ENCODE measurements at regions not wholly inside any gene's neighbourhood (a gene's known extent, or its start where the extent isn't known, plus 50 kb on each side); places are given as distances from the start of the nearest gene placed in this dataset.

GRCh38 chr5:158162479-158163034, 303.6 kb upstream of the CLINT1 start:
- Mint-ChIP-seq H3K27me3 (no peaks in the 10 kb centered on the region), H3K4me1 (ENCODE audit: low read depth) (peaks cover 5% of the 10 kb centered on the region), H3K9me3 (no peaks in the 10 kb centered on the region), H3K27ac (no peak overlapping the region), H3K4me3 (no peak overlapping the region), H3K36me3 (ENCODE audit: low read depth) (no peaks in the 10 kb centered on the region)
- intact Hi-C loops (cut with micrococcal nuclease) = no loop called here

- H3K4me1 Mint-ChIP-seq (ENCODE audit: low read depth) = peaks cover 5% of the 10 kb centered on the region
- H3K4me3 Mint-ChIP-seq = no peak overlapping the region
- no peaks in the 10 kb centered on the region for H3K36me3 Mint-ChIP-seq (ENCODE audit: low read depth)
- no peaks in the 10 kb centered on the region for H3K9me3 Mint-ChIP-seq
- intact Hi-C loops (cut with micrococcal nuclease) = no loop called here
- no peak overlapping the region for H3K27ac Mint-ChIP-seq
- H3K27me3 Mint-ChIP-seq = peaks cover under 1% of the 10 kb centered on the region
Measured at GRCh38 chr5:158162026-158162425, 303.1 kb upstream of the CLINT1 start.

GRCh38 chr5:158159621-158160020, 300.7 kb upstream of the CLINT1 start:
- Mint-ChIP-seq H3K36me3 (ENCODE audit: low read depth) (no peaks in the 10 kb centered on the region), H3K9me3 (no peaks in the 10 kb centered on the region), H3K27ac (no peak overlapping the region), H3K4me1 (ENCODE audit: low read depth) (peaks cover 5% of the 10 kb centered on the region), H3K4me3 (no peak overlapping the region), H3K27me3 (peaks cover 4% of the 10 kb centered on the region)
- intact Hi-C loops (cut with micrococcal nuclease) = no loop called here

GRCh38 chr5:158155811-158156505, 297.0 kb upstream of the CLINT1 start:
- Mint-ChIP-seq H3K27me3 (peaks cover 4% of the 10 kb centered on the region), H3K27ac (no peak overlapping the region), H3K4me1 (ENCODE audit: low read depth) (peaks cover 5% of the 10 kb centered on the region), H3K36me3 (ENCODE audit: low read depth) (no peaks in the 10 kb centered on the region), H3K4me3 (no peak overlapping the region), H3K9me3 (no peaks in the 10 kb centered on the region)
- intact Hi-C loops (cut with micrococcal nuclease) = no loop called here

- Mint-ChIP-seq H3K27me3 (peaks cover 4% of the 10 kb centered on the region), H3K4me1 (ENCODE audit: low read depth) (peaks cover 5% of the 10 kb centered on the region), H3K36me3 (ENCODE audit: low read depth) (no peaks in the 10 kb centered on the region), H3K9me3 (no peaks in the 10 kb centered on the region), H3K27ac (no peak overlapping the region), H3K4me3 (no peak overlapping the region)
- intact Hi-C loops (cut with micrococcal nuclease) = no loop called here
Measured at GRCh38 chr5:158155067-158155466, 296.1 kb upstream of the CLINT1 start.

- Mint-ChIP-seq H3K4me3 (no peak overlapping the region), H3K4me1 (ENCODE audit: low read depth) (peaks cover under 1% of the 10 kb centered on the region), H3K27me3 (peaks cover 4% of the 10 kb centered on the region), H3K36me3 (ENCODE audit: low read depth) (no peaks in the 10 kb centered on the region), H3K9me3 (no peaks in the 10 kb centered on the region), H3K27ac (no peak overlapping the region)
- intact Hi-C loops (cut with micrococcal nuclease) = no loop called here
Measured at GRCh38 chr5:158154226-158155005, 295.5 kb upstream of the CLINT1 start.

- intact Hi-C loops (cut with micrococcal nuclease) = no loop called here
- no peak overlapping the region for H3K4me3 Mint-ChIP-seq
- H3K27me3 Mint-ChIP-seq = peaks cover 4% of the 10 kb centered on the region
- no peak overlapping the region for H3K27ac Mint-ChIP-seq
- no peaks in the 10 kb centered on the region for H3K36me3 Mint-ChIP-seq (ENCODE audit: low read depth)
- H3K9me3 Mint-ChIP-seq = no peaks in the 10 kb centered on the region
- H3K4me1 Mint-ChIP-seq (ENCODE audit: low read depth) = no peaks in the 10 kb centered on the region
Measured at GRCh38 chr5:158153508-158153907, 294.6 kb upstream of the CLINT1 start.

- Mint-ChIP-seq H3K27me3 (peaks cover 4% of the 10 kb centered on the region), H3K4me3 (no peak overlapping the region), H3K9me3 (no peaks in the 10 kb centered on the region), H3K36me3 (ENCODE audit: low read depth) (no peaks in the 10 kb centered on the region), H3K27ac (no peak overlapping the region), H3K4me1 (ENCODE audit: low read depth) (no peaks in the 10 kb centered on the region)
- intact Hi-C loops (cut with micrococcal nuclease) = no loop called here
Measured at GRCh38 chr5:158152136-158152535, 293.2 kb upstream of the CLINT1 start.

- Mint-ChIP-seq H3K4me1 (ENCODE audit: low read depth) (no peaks in the 10 kb centered on the region), H3K4me3 (no peak overlapping the region), H3K27ac (no peak overlapping the region), H3K9me3 (no peaks in the 10 kb centered on the region), H3K36me3 (ENCODE audit: low read depth) (no peaks in the 10 kb centered on the region), H3K27me3 (no peaks in the 10 kb centered on the region)
- intact Hi-C loops (cut with micrococcal nuclease) = no loop called here
Measured at GRCh38 chr5:158147227-158147626, 288.3 kb upstream of the CLINT1 start.

GRCh38 chr5:158145827-158146226, 286.9 kb upstream of the CLINT1 start:
- no peaks in the 10 kb centered on the region for H3K4me1 Mint-ChIP-seq (ENCODE audit: low read depth)
- no peaks in the 10 kb centered on the region for H3K9me3 Mint-ChIP-seq
- no peak overlapping the region for H3K27ac Mint-ChIP-seq

GRCh38 chr5:158143081-158143480, 284.1 kb upstream of the CLINT1 start:
- Mint-ChIP-seq H3K4me1 (ENCODE audit: low read depth) (no peaks in the 10 kb centered on the region), H3K36me3 (ENCODE audit: low read depth) (no peaks in the 10 kb centered on the region), H3K9me3 (no peaks in the 10 kb centered on the region), H3K27ac (no peak overlapping the region), H3K4me3 (no peak overlapping the region), H3K27me3 (peaks cover 5% of the 10 kb centered on the region)
- intact Hi-C loops (cut with micrococcal nuclease) = no loop called here

More at GRCh38 chr5:158145827-158146226, 286.9 kb upstream of the CLINT1 start:
- Mint-ChIP-seq H3K36me3 (ENCODE audit: low read depth) (no peaks in the 10 kb centered on the region), H3K4me3 (no peak overlapping the region), H3K27me3 (no peaks in the 10 kb centered on the region)
- intact Hi-C loops (cut with micrococcal nuclease) = no loop called here

- Mint-ChIP-seq H3K4me1 (ENCODE audit: low read depth) (no peaks in the 10 kb centered on the region), H3K27ac (no peak overlapping the region), H3K36me3 (ENCODE audit: low read depth) (no peaks in the 10 kb centered on the region), H3K27me3 (peaks cover 5% of the 10 kb centered on the region), H3K4me3 (no peak overlapping the region), H3K9me3 (no peaks in the 10 kb centered on the region)
- intact Hi-C loops (cut with micrococcal nuclease) = no loop called here
Measured at GRCh38 chr5:158142156-158142555, 283.2 kb upstream of the CLINT1 start.

GRCh38 chr5:158140120-158140731, 281.3 kb upstream of the CLINT1 start:
- intact Hi-C loops (cut with micrococcal nuclease) = no loop called here
- no peak overlapping the region for H3K27ac Mint-ChIP-seq
- no peaks in the 10 kb centered on the region for H3K36me3 Mint-ChIP-seq (ENCODE audit: low read depth)
- peaks cover 5% of the 10 kb centered on the region for H3K27me3 Mint-ChIP-seq
- no peak overlapping the region for H3K4me3 Mint-ChIP-seq
- H3K9me3 Mint-ChIP-seq = no peaks in the 10 kb centered on the region
- no peaks in the 10 kb centered on the region for H3K4me1 Mint-ChIP-seq (ENCODE audit: low read depth)

GRCh38 chr5:158139161-158139560, 280.2 kb upstream of the CLINT1 start:
- no peaks in the 10 kb centered on the region for H3K9me3 Mint-ChIP-seq
- no peak overlapping the region for H3K4me3 Mint-ChIP-seq
- intact Hi-C loops (cut with micrococcal nuclease) = no loop called here
- H3K4me1 Mint-ChIP-seq (ENCODE audit: low read depth) = no peaks in the 10 kb centered on the region
- no peak overlapping the region for H3K27ac Mint-ChIP-seq
- no peaks in the 10 kb centered on the region for H3K36me3 Mint-ChIP-seq (ENCODE audit: low read depth)
- H3K27me3 Mint-ChIP-seq = peaks cover 5% of the 10 kb centered on the region
